ENCODE measurements at regions not wholly inside any gene's neighbourhood (a gene's known extent, or its start where the extent isn't known, plus 50 kb on each side); places are given as distances from the start of the nearest gene placed in this dataset.

DNA sequence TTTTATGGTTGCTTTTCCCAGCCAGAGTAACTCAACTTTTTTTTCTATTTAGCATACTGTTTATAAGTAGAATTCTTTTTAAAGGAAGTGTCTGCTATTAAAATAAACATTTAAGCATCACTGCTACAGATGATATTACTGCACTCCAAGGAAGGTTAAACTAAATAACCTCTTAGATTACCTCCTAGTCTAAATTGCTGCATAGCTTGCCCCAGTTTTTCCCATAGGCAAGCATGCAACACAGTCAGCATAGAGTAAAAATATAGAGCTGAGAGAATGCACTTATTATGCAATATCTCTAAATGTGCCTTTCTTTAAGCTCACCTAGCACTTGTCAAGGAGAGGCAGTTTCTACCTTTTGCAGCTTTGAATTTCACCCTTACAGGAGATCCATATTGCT, 1392.4 kb upstream of the CELF2 start:
- TF ChIP-seq, protein P1, sequence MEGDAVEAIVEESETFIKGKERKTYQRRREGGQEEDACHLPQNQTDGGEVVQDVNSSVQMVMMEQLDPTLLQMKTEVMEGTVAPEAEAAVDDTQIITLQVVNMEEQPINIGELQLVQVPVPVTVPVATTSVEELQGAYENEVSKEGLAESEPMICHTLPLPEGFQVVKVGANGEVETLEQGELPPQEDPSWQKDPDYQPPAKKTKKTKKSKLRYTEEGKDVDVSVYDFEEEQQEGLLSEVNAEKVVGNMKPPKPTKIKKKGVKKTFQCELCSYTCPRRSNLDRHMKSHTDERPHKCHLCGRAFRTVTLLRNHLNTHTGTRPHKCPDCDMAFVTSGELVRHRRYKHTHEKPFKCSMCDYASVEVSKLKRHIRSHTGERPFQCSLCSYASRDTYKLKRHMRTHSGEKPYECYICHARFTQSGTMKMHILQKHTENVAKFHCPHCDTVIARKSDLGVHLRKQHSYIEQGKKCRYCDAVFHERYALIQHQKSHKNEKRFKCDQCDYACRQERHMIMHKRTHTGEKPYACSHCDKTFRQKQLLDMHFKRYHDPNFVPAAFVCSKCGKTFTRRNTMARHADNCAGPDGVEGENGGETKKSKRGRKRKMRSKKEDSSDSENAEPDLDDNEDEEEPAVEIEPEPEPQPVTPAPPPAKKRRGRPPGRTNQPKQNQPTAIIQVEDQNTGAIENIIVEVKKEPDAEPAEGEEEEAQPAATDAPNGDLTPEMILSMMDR (conservative IDR thresholded peaks at IDR 0.05 in 1 of 2, IDR thresholded peaks at IDR 0.05 in 1 of 2; ENCODE audit: extremely low read depth in 1 of 2, insufficient read depth in 1 of 2, low read depth in 1 of 2, low read length in 2 of 2) = no peak
- no peak for TF ChIP-seq EZH2 (IDR thresholded peaks at IDR 0.05; ENCODE audit: borderline replicate concordance, low read length)

All from mammary epithelial cell (primary cell).